ENCODE measurements at regions not wholly inside any gene's neighbourhood (a gene's known extent, or its start where the extent isn't known, plus 50 kb on each side); places are given as distances from the start of the nearest gene placed in this dataset.

DNA sequence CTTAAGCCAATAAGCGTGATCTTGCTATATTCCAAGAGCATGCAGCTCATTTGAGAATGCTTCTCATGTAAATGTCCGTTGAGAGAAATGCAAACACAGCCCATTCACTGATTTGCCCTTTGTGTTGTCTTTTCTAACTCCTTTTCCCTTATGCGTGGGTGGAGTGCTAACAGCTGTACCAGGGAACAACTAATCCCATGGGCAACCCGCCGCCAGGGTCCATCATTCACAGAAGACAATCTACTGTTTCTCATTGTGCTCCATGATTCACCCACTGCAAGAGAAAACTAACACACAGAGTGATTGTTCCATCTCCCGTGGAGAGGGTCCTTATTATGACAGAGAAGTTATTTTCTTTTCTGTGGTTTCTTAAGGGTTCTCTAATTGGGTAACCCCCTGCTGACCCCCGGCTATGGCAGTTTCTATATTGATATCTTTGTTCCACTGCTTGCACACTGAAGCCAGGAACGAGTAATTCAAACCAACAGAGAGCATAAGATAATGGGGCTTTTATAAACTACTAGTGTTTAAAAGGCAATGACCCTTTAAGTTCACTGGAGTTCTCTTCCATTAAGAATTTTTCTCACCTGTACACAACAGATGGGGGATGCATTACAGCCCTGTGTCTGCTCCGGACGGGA is 298.7 kb downstream of the BAMBI start:
- H3K9me3 ChIP-seq, result peaks cover 0 to 4% (median 0%) of the 10 kb centered on the region in 12 donors
- DNase-seq, result no peak
- TF ChIP-seq, protein P1, sequence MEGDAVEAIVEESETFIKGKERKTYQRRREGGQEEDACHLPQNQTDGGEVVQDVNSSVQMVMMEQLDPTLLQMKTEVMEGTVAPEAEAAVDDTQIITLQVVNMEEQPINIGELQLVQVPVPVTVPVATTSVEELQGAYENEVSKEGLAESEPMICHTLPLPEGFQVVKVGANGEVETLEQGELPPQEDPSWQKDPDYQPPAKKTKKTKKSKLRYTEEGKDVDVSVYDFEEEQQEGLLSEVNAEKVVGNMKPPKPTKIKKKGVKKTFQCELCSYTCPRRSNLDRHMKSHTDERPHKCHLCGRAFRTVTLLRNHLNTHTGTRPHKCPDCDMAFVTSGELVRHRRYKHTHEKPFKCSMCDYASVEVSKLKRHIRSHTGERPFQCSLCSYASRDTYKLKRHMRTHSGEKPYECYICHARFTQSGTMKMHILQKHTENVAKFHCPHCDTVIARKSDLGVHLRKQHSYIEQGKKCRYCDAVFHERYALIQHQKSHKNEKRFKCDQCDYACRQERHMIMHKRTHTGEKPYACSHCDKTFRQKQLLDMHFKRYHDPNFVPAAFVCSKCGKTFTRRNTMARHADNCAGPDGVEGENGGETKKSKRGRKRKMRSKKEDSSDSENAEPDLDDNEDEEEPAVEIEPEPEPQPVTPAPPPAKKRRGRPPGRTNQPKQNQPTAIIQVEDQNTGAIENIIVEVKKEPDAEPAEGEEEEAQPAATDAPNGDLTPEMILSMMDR (IDR thresholded peaks at IDR 0.05), result no peak
- TF ChIP-seq POLR2A (IDR thresholded peaks at IDR 0.05), result no peak
- H3K36me3 ChIP-seq, result no peaks in the 10 kb centered on the region
- intact Hi-C loops (cut with DNase I), result no loop called here
- H3K27me3 ChIP-seq, result no peaks in the 10 kb centered on the region
- no peaks in the 10 kb centered on the region for H3K4me1 ChIP-seq
- H3K27ac ChIP-seq, result no peak overlapping the region
- WGBS, 4 donors, result 47 to 64% (median 53%) methylated on average over 10 of the region's 10 CpGs
- no peak overlapping the region for H3K4me3 ChIP-seq
- ATAC-seq, result no peak

- intact Hi-C loops (cut with DNase I), result no loop called here
- H3K4me3 ChIP-seq, result no peak overlapping the region
- H3K36me3 ChIP-seq, result no peaks in the 10 kb centered on the region
- no peaks in the 10 kb centered on the region for H3K27me3 ChIP-seq
- DNase-seq (no peak), ATAC-seq (no peak)
- no peak overlapping the region for H3K27ac ChIP-seq
- no peak for TF ChIP-seq POLR2A (IDR thresholded peaks at IDR 0.05)
- TF ChIP-seq, protein P1 (IDR thresholded peaks at IDR 0.05), result no peak
- 76 to 82% (median 80%) methylated on average over 2 of the region's 2 CpGs for WGBS, 4 donors
- H3K4me1 ChIP-seq, result no peaks in the 10 kb centered on the region
- peaks cover 0 to 4% (median 0%) of the 10 kb centered on the region in 12 donors for H3K9me3 ChIP-seq
Observed at GRCh38 chr10:28977518-28977917, 300.2 kb downstream of the BAMBI start.

DNA sequence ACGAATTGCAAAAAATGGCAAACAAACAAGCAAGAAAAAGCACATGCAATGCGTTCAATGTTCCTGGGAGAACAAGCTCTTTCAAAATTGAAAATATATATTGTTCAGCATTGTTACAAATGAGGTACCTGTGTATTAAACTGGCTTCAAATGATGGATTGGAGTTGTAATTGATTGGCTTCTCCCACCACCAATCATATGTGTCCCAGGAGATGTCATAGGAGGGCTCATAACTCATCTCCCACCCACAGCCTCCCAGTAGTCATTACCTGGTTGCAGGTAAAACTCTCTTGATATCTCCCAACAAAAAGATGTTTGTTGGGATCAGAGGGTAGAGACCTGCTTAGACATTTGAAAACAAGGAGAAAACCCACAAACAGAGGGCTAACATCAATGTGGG is 302.9 kb downstream of the BAMBI start:
- DNase-seq (no peak), ATAC-seq (no peak)
- Histone ChIP-seq H3K36me3 (no peaks in the 10 kb centered on the region), H3K4me1 (peaks cover 0 to 17% (median 10%) of the 10 kb centered on the region in 12 donors), H3K27ac (no peak overlapping the region), H3K27me3 (no peaks in the 10 kb centered on the region), H3K4me3 (no peak overlapping the region), H3K9me3 (peaks cover 0 to 4% (median 0%) of the 10 kb centered on the region in 12 donors)
- intact Hi-C loops (cut with DNase I), result loop anchor here in 2 of 10 donors (5.0 to 10.0 kb wide), 2 partner anchors 88 to 135 kb away; no protein-coding TSS in a partner anchor
- TF ChIP-seq POLR2A (IDR thresholded peaks at IDR 0.05), result no peak
- TF ChIP-seq, protein P1 (IDR thresholded peaks at IDR 0.05), result no peak
- 87 to 91% (median 89%) methylated on average over 2 of the region's 2 CpGs for WGBS, 4 donors

- ATAC-seq (no peak), DNase-seq (no peak)
- H3K27ac ChIP-seq, result no peak overlapping the region
- intact Hi-C loops (cut with DNase I), result loop anchor here in 2 of 10 donors (5.0 to 10.0 kb wide), 2 partner anchors 89 to 136 kb away; no protein-coding TSS in a partner anchor
- H3K4me3 ChIP-seq, result no peak overlapping the region
- peaks cover 0 to 19% (median 14%) of the 10 kb centered on the region in 12 donors for H3K4me1 ChIP-seq
- peaks cover 0 to 4% (median 0%) of the 10 kb centered on the region in 12 donors for H3K9me3 ChIP-seq
- 84 to 88% (median 85%) methylated on average over 3 of the region's 3 CpGs for WGBS, 4 donors
- H3K36me3 ChIP-seq, result no peaks in the 10 kb centered on the region
- no peaks in the 10 kb centered on the region for H3K27me3 ChIP-seq
- TF ChIP-seq, protein P1 (IDR thresholded peaks at IDR 0.05), result no peak
- TF ChIP-seq POLR2A (IDR thresholded peaks at IDR 0.05), result no peak
Observed at GRCh38 chr10:28981007-28981406, 303.7 kb downstream of the BAMBI start.

Measured in heart left ventricle (tissue), 16 donors.